Gastrocnemius medialis (tissue), 4 donors: ENCODE measurements at regions not wholly inside any gene's neighbourhood (a gene's known extent, or its start where the extent isn't known, plus 50 kb on each side); places are given as distances from the start of the nearest gene placed in this dataset.

Experiments used
- POLR2A ChIP-seq, 2 donors: fragments of 450-650 bp; IDR thresholded peaks; one replicate each; pipeline ENCODE4 v1.6.1; 2017; ENCODE audit warnings: antibody characterized with exemption in 2 of 2, mild to moderate bottlenecking in 2 of 2, moderate library complexity in 2 of 2
- TF ChIP-seq, protein P1 (sequence below), 5 experiments: fragments of 450-650 bp in 3 of 5; fragments of 200-600 bp in 2 of 5; sonication (generic) in 2 of 5; IDR thresholded peaks in 4 of 5; conservative IDR thresholded peaks in 1 of 5; 1 replicate in 4 of 5; 2 replicates in 1 of 5; pipeline ENCODE4 v1.5.1; 2016 to 2019; ENCODE audit warnings: antibody characterized with exemption in 5 of 5, mild to moderate bottlenecking in 3 of 5, moderate library complexity in 3 of 5

- TF ChIP-seq, protein P1, sequence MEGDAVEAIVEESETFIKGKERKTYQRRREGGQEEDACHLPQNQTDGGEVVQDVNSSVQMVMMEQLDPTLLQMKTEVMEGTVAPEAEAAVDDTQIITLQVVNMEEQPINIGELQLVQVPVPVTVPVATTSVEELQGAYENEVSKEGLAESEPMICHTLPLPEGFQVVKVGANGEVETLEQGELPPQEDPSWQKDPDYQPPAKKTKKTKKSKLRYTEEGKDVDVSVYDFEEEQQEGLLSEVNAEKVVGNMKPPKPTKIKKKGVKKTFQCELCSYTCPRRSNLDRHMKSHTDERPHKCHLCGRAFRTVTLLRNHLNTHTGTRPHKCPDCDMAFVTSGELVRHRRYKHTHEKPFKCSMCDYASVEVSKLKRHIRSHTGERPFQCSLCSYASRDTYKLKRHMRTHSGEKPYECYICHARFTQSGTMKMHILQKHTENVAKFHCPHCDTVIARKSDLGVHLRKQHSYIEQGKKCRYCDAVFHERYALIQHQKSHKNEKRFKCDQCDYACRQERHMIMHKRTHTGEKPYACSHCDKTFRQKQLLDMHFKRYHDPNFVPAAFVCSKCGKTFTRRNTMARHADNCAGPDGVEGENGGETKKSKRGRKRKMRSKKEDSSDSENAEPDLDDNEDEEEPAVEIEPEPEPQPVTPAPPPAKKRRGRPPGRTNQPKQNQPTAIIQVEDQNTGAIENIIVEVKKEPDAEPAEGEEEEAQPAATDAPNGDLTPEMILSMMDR (IDR thresholded peaks at IDR 0.05 in 4 of 5, conservative IDR thresholded peaks at IDR 0.05 in 1 of 5): no peak
- TF ChIP-seq POLR2A (IDR thresholded peaks at IDR 0.05): no peak
These were observed 496.2 kb downstream of the COG6 start for GRCh38 chr13:40151673-40152072.
